RWPE2 (cell line): ENCODE measurements at regions not wholly inside any gene's neighbourhood (a gene's known extent, or its start where the extent isn't known, plus 50 kb on each side); places are given as distances from the start of the nearest gene placed in this dataset.

Experiments
- ATAC-seq: fragments of 200-7000 bp; cut with Tn5 transposase; 3 replicates; pipeline ENCODE4 v1.9.1; 2021; ENCODE audit warnings: low read depth
- DNase-seq: peaks from one replicate; pipeline ENCODE4 v3.0.0-alpha.2; 2020; ENCODE audit warnings: low spot score
- H3K27ac ChIP-seq: fragments of 450-650 bp; 2 replicates; pipeline ENCODE4 v1.5.1; 2017; ENCODE audit warnings: mild to moderate bottlenecking; ENCODE audit not compliant: poor library complexity, severe bottlenecking
- H3K27me3 ChIP-seq: fragments of 250-450 bp; sonication (Bioruptor Pico); 2 replicates; pipeline ENCODE4 v1.5.1; 2021; ENCODE audit warnings: mild to moderate bottlenecking, moderate library complexity; ENCODE audit not compliant: insufficient read depth, poor library complexity, severe bottlenecking
- H3K36me3 ChIP-seq: fragments of 250-450 bp; sonication (Bioruptor Pico); 2 replicates; pipeline ENCODE4 v1.5.1; 2020; ENCODE audit warnings: low read depth, mild to moderate bottlenecking, moderate library complexity
- H3K4me1 ChIP-seq: fragments of 250-450 bp; sonication (Bioruptor Pico); 2 replicates; pipeline ENCODE4 v1.5.1; 2021; ENCODE audit warnings: mild to moderate bottlenecking, moderate library complexity; ENCODE audit not compliant: insufficient read depth, poor library complexity, severe bottlenecking
- H3K4me3 ChIP-seq: fragments of 250-450 bp; sonication (Bioruptor Pico); 2 replicates; pipeline ENCODE4 v1.5.1; 2021; ENCODE audit warnings: mild to moderate bottlenecking, moderate library complexity; ENCODE audit not compliant: severe bottlenecking
- H3K9me3 ChIP-seq: fragments of 250-450 bp; sonication (Bioruptor Pico); 2 replicates; pipeline ENCODE4 v1.5.1; 2021; ENCODE audit warnings: mild to moderate bottlenecking, moderate library complexity; ENCODE audit not compliant: severe bottlenecking
- TF ChIP-seq, protein P1 (sequence below): fragments of 450-650 bp; IDR thresholded peaks from one replicate; pipeline ENCODE4 v1.5.1; 2017; ENCODE audit warnings: mild to moderate bottlenecking, moderate library complexity; ENCODE audit not compliant: poor library complexity, severe bottlenecking

DNA sequence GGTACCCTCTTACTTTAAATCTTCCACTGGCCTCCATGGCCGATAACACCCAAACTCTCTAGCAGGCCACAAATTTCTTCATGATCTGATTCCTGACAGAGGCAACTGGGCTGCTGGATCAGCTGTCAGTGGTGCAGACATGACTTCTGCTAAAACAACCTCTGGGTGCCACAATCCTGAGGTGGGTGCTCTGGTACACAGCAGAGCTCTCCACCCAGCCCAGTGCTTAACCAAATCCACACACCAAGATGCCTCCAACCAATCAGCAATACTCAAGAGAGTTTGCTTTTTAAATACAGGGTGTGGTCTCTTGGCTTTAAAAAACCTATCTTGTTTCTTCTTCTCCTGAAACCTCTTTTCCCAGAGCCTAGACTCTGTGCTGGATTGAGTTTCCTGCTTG is 126.6 kb upstream of the SPACA1 start:
- Histone ChIP-seq H3K36me3 (no peaks in the 10 kb centered on the region), H3K9me3 (no peaks in the 10 kb centered on the region), H3K27ac (no peak overlapping the region), H3K4me1 (no peaks in the 10 kb centered on the region), H3K4me3 (no peak overlapping the region), H3K27me3 (no peaks in the 10 kb centered on the region)
- TF ChIP-seq, protein P1, sequence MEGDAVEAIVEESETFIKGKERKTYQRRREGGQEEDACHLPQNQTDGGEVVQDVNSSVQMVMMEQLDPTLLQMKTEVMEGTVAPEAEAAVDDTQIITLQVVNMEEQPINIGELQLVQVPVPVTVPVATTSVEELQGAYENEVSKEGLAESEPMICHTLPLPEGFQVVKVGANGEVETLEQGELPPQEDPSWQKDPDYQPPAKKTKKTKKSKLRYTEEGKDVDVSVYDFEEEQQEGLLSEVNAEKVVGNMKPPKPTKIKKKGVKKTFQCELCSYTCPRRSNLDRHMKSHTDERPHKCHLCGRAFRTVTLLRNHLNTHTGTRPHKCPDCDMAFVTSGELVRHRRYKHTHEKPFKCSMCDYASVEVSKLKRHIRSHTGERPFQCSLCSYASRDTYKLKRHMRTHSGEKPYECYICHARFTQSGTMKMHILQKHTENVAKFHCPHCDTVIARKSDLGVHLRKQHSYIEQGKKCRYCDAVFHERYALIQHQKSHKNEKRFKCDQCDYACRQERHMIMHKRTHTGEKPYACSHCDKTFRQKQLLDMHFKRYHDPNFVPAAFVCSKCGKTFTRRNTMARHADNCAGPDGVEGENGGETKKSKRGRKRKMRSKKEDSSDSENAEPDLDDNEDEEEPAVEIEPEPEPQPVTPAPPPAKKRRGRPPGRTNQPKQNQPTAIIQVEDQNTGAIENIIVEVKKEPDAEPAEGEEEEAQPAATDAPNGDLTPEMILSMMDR = no peak
- no peak for DNase-seq
- no peak for ATAC-seq

DNA sequence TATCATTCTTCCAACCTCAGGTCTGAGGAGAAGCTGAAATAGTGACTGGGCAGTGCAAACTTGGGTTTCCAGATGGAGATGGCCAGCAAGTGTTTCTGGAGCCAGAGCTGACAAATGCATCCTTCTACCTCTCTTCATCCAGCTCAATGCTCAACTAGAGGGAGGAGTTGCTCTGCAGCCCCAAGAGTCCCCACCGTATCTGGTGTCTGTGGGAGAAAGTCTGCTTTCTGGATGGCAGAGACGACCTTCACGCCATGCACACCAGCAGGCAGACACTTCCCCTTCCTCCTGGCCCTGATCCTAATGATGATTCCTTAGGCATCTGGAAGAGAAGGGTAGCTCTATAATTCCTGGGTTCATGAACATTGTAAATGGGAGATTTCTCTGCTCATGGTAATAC is 127.4 kb upstream of the SPACA1 start:
- H3K9me3 ChIP-seq = no peaks in the 10 kb centered on the region
- H3K36me3 ChIP-seq = no peaks in the 10 kb centered on the region
- H3K4me3 ChIP-seq = no peak overlapping the region
- H3K4me1 ChIP-seq = no peaks in the 10 kb centered on the region
- TF ChIP-seq, protein P1 = no peak
- no peak for ATAC-seq
- no peak for DNase-seq
- H3K27ac ChIP-seq = no peak overlapping the region
- no peaks in the 10 kb centered on the region for H3K27me3 ChIP-seq

DNA sequence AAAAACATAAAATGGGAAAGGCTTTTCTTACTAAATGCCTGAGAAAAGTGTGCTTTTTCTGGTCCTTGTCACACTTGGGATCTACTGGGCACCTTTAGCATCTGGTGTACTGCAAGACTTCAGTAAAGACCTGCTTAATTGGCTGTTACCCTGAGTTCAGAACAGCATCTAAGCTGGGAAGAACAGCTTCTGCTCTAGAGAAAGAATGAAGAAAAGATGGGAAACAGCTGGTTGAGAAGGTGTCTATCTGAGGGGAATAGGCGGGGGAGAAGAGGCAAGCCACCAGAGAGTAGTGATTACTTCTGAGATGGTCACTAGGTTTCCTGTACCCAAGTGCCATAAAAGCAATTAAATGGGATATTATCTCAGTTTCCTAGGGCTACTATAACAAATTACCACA is 128.2 kb upstream of the SPACA1 start:
- Histone ChIP-seq H3K27me3 (no peaks in the 10 kb centered on the region), H3K4me1 (no peaks in the 10 kb centered on the region), H3K27ac (no peak overlapping the region), H3K4me3 (no peak overlapping the region), H3K9me3 (no peaks in the 10 kb centered on the region), H3K36me3 (no peaks in the 10 kb centered on the region)
- TF ChIP-seq, protein P1 = no peak
- ATAC-seq = no peak
- no peak for DNase-seq

DNA sequence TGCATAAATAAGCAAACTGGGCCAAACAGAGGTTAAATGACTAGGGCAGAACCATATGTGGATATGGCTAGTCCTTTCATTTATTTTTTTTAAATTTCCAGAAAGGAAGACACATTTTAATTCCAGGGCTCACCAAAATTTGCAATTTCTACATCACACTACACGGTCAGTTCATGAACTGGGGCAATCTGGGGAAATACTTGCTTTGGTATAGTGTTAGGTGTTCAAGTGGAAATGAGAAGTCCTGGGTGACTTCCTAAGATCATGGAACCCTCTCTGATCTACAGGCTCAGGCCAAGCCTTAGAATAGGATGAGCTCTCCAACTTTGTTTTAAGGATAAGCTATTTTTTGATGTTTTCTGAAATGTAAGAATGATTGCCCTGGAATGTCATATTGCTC is 128.6 kb upstream of the SPACA1 start:
- Histone ChIP-seq H3K9me3 (no peaks in the 10 kb centered on the region), H3K4me3 (no peak overlapping the region), H3K4me1 (no peaks in the 10 kb centered on the region), H3K36me3 (no peaks in the 10 kb centered on the region), H3K27ac (no peak overlapping the region), H3K27me3 (no peaks in the 10 kb centered on the region)
- ATAC-seq = no peak
- DNase-seq = no peak
- TF ChIP-seq, protein P1 = no peak

DNA sequence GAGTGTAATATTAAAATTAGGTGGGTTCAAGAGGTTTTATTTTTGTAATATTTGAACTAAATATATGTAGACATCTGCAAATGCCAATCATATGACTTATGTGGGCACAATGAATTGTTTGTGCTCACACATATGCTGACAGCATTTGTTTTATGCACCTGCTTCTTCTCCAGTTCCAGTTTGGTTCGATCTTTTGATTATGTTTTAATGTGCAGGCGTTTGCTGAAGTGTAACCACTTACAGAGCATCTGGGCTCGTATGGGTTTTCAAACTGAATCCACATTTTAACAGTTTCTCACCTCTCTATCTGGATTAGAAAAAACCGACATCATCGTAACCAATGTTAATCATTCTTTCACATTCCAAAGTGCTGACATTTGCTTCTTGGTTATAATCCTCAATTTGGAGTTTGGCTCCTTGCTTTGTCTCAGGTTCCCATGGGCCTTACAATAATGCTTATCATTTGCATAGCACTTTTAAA is 129.1 kb upstream of the SPACA1 start:
- H3K4me1 ChIP-seq = no peaks in the 10 kb centered on the region
- ATAC-seq = no peak
- no peaks in the 10 kb centered on the region for H3K36me3 ChIP-seq
- no peak overlapping the region for H3K4me3 ChIP-seq
- no peaks in the 10 kb centered on the region for H3K9me3 ChIP-seq
- no peak for DNase-seq
- no peaks in the 10 kb centered on the region for H3K27me3 ChIP-seq
- TF ChIP-seq, protein P1 = no peak
- no peak overlapping the region for H3K27ac ChIP-seq
